LNCAP (cell line): ENCODE measurements at regions not wholly inside any gene's neighbourhood (a gene's known extent, or its start where the extent isn't known, plus 50 kb on each side); places are given as distances from the start of the nearest gene placed in this dataset.

Experiments used
- CTCF ChIP-seq: fragments of 450-650 bp; IDR thresholded peaks from 2 replicates; pipeline ENCODE4 v1.5.1; 2017; ENCODE audit warnings: mild to moderate bottlenecking

GRCh38 chr2:16538707-16539106 is 126.9 kb downstream of the CYRIA start:
- TF ChIP-seq CTCF, result no peak

GRCh38 chr2:16537347-16537746 is 128.3 kb downstream of the CYRIA start:
- no peak for TF ChIP-seq CTCF

- no peak for TF ChIP-seq CTCF
These were observed 139.4 kb downstream of the CYRIA start for GRCh38 chr2:16526193-16526592.

- TF ChIP-seq CTCF, result peak; percentile 65
These were observed 140.3 kb downstream of the CYRIA start for GRCh38 chr2:16525265-16525887.

- TF ChIP-seq CTCF, result no peak
These were observed 141.9 kb downstream of the CYRIA start for GRCh38 chr2:16523711-16524110.

GRCh38 chr2:16522031-16522831 is 143.4 kb downstream of the CYRIA start:
- TF ChIP-seq CTCF, result no peak

GRCh38 chr2:16520891-16521290 is 144.7 kb downstream of the CYRIA start:
- TF ChIP-seq CTCF, result no peak
